ENCODE measurements at regions not wholly inside any gene's neighbourhood (a gene's known extent, or its start where the extent isn't known, plus 50 kb on each side); places are given as distances from the start of the nearest gene placed in this dataset.

GRCh38 chr3:18585004-18585968 is 160.1 kb upstream of the SATB1 start:
- no peak for TF ChIP-seq CTCF (conservative IDR thresholded peaks at IDR 0.05; ENCODE audit: low read depth, low read length)
- no peak for TF ChIP-seq POLR2A (IDR thresholded peaks at IDR 0.05; ENCODE audit: low read depth, low read length)
- no peak for TF ChIP-seq RFX5 (IDR thresholded peaks at IDR 0.05; ENCODE audit: low read depth, low read length)
- no peak for TF ChIP-seq FOS (IDR thresholded peaks at IDR 0.05; ENCODE audit: low read depth, low read length)
- TF ChIP-seq MAFK (IDR thresholded peaks at IDR 0.05; ENCODE audit: low read depth, low read length): no peak
- no peak for TF ChIP-seq SMC3 (IDR thresholded peaks at IDR 0.05; ENCODE audit: low read depth, low read length)
- TF ChIP-seq CEBPB (IDR thresholded peaks at IDR 0.05; ENCODE audit: low read depth, low read length): no peak
- TF ChIP-seq NFE2L2 (IDR thresholded peaks at IDR 0.05; ENCODE audit: low read depth, low read length): no peak
- no peak for TF ChIP-seq RCOR1 (IDR thresholded peaks at IDR 0.05; ENCODE audit: insufficient replicate concordance, low read length)
- no peak for TF ChIP-seq RAD21 (IDR thresholded peaks at IDR 0.05; ENCODE audit: low read length)
- TF ChIP-seq CHD1 (IDR thresholded peaks at IDR 0.05; ENCODE audit: low read depth, low read length): no peak
